Epithelial cell of esophagus (primary cell): ENCODE measurements at regions not wholly inside any gene's neighbourhood (a gene's known extent, or its start where the extent isn't known, plus 50 kb on each side); places are given as distances from the start of the nearest gene placed in this dataset.

Experiments
- DNase-seq: peaks from one replicate; pipeline ENCODE4 v3.0.0; 2010; ENCODE audit warnings: low read depth
- H3K4me3 ChIP-seq: 2 replicates; pipeline ENCODE4 v1.5.1; 2011; ENCODE audit warnings: mild to moderate bottlenecking, low read length, control low read depth
- CTCF ChIP-seq: IDR thresholded peaks from 2 replicates; pipeline ENCODE4 v1.5.1; 2011; ENCODE audit warnings: low read depth, mild to moderate bottlenecking, low read length, control low read depth, inconsistent platforms; ENCODE audit not compliant: insufficient read depth; ENCODE audit errors: missing control alignments

- TF ChIP-seq CTCF: no peak
- H3K4me3 ChIP-seq: no peak overlapping the region
- DNase-seq: no peak
Observed at GRCh38 chrX:46218373-46218772, 326.8 kb downstream of the ZNF674 start.

GRCh38 chrX:46216406-46216805 lies 328.8 kb downstream of the ZNF674 start:
- DNase-seq: no peak
- H3K4me3 ChIP-seq: no peak overlapping the region
- TF ChIP-seq CTCF: no peak

GRCh38 chrX:46211079-46211478 lies 334.1 kb downstream of the ZNF674 start:
- TF ChIP-seq CTCF: no peak
- no peak for DNase-seq
- no peak overlapping the region for H3K4me3 ChIP-seq

- no peak overlapping the region for H3K4me3 ChIP-seq
- no peak for TF ChIP-seq CTCF
- peak; percentile 84 for DNase-seq
Observed at GRCh38 chrX:46209768-46210167, 335.5 kb downstream of the ZNF674 start.

GRCh38 chrX:46209037-46209436 lies 336.2 kb downstream of the ZNF674 start:
- no peak for DNase-seq
- TF ChIP-seq CTCF: no peak
- H3K4me3 ChIP-seq: no peak overlapping the region

- no peak for TF ChIP-seq CTCF
- DNase-seq: peak; percentile 69
- no peak overlapping the region for H3K4me3 ChIP-seq
Observed at GRCh38 chrX:46208225-46208854, 336.9 kb downstream of the ZNF674 start.

GRCh38 chrX:46204721-46205422 lies 340.3 kb downstream of the ZNF674 start:
- H3K4me3 ChIP-seq: no peak overlapping the region
- peak; percentile 61 for DNase-seq
- no peak for TF ChIP-seq CTCF
